GM10248 (cell line): ENCODE measurements at regions not wholly inside any gene's neighbourhood (a gene's known extent, or its start where the extent isn't known, plus 50 kb on each side); places are given as distances from the start of the nearest gene placed in this dataset.

Experiments
- CTCF ChIA-PET: fragments of 300-600 bp; sonication (Branson Sonifier 250); formaldehyde crosslinking; extraction: SDS; loops from one replicate; lab custom pipeline; 2021; ENCODE audit warnings: antibody characterized with exemption; lab: Yijun Ruan, JAX
- POLR2A ChIA-PET: fragments of 350-650 bp; sonication (Branson Sonifier 250); formaldehyde crosslinking; extraction: SDS; loops from one replicate; lab custom pipeline; 2020; ENCODE audit warnings: antibody characterized with exemption; lab: Yijun Ruan, JAX
- DNase-seq: peaks from one replicate; pipeline ENCODE4 v3.0.0; 2012; ENCODE audit errors: extremely low spot score
- TF ChIP-seq, protein P1 (sequence below): IDR thresholded peaks from 2 replicates; pipeline ENCODE4 v1.5.1; 2012; ENCODE audit warnings: mild to moderate bottlenecking, low read depth; ENCODE audit errors: extremely low read depth, missing control alignments, control extremely low read depth

DNA sequence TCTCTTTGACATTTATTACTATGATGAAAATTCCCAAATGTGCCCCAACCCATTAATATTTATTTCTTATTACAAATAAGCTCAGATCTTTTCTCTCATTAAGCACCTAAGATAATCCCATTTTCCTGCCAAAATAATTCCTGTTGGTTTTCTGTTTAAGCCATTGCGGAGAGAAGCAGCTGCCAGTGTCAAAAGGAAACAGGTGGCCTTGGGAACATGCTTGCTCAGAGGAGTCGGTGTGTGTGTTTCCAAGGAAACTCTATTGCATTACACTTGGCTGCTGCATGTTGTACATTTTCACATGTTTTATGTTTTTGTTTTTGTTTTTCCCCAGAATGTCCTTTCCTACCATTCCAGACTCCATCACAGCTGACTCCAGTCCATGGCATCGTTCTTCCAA, 56.4 kb downstream of the CD24 start:
- ChIA-PET CTCF (no interaction called here), POLR2A (no interaction called here)
- TF ChIP-seq, protein P1, sequence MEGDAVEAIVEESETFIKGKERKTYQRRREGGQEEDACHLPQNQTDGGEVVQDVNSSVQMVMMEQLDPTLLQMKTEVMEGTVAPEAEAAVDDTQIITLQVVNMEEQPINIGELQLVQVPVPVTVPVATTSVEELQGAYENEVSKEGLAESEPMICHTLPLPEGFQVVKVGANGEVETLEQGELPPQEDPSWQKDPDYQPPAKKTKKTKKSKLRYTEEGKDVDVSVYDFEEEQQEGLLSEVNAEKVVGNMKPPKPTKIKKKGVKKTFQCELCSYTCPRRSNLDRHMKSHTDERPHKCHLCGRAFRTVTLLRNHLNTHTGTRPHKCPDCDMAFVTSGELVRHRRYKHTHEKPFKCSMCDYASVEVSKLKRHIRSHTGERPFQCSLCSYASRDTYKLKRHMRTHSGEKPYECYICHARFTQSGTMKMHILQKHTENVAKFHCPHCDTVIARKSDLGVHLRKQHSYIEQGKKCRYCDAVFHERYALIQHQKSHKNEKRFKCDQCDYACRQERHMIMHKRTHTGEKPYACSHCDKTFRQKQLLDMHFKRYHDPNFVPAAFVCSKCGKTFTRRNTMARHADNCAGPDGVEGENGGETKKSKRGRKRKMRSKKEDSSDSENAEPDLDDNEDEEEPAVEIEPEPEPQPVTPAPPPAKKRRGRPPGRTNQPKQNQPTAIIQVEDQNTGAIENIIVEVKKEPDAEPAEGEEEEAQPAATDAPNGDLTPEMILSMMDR, result no peak
- DNase-seq, result no peak

DNA sequence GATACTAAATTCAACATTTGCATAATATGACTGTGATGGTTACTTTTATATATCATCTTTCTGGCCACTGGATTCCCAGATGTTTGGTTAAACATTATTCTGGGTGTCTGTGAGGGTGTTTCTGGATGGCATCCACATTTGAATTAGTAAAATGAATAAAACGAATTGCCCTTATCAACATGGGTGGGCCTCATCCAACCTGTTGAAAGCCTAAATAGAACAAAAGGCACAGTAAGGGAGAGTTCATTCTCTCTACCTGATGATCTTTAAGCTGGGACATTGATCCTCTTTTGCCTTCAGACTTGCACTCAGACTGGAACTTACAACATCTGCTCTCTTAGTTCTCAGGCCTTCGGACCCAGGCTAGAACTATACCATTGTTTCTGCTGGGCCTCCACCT, 57.6 kb downstream of the CD24 start:
- POLR2A ChIA-PET, result no interaction called here
- TF ChIP-seq, protein P1, result no peak
- CTCF ChIA-PET, result no interaction called here

DNA sequence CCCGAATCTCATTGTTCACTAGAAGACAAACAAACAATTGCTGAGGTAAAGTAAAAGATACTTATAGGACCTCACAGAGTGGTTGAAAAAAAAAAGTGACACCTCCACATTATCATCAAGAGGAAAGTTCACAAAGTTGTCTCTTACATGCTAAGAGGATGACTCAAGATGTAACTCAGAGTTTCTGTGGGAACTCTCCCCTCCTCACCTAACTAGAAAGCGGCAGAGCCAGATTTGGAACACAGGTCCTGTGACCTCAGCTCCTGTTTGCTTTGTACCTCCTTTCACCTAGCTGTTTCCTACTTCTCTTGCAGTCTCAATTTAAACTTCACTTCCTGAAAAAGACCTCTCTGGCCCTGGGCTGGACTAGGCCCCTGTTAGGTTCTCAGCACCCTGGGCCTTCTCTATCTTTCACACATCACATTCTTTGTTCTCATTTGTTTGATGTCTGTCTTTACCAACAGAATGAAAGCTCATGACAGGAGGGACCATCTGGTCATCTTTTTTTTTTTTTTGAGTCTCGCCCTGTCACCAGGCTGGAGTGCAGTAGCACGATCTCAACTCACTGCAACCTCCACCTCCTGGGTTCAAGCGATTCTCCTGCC, 60.8 kb downstream of the CD24 start:
- ChIA-PET POLR2A (no interaction called here), CTCF (no interaction called here)
- TF ChIP-seq, protein P1, result no peak
- DNase-seq, result peak; percentile 55

More for the DNA sequence above, 57.6 kb downstream of the CD24 start:
- DNase-seq, result no peak

DNA sequence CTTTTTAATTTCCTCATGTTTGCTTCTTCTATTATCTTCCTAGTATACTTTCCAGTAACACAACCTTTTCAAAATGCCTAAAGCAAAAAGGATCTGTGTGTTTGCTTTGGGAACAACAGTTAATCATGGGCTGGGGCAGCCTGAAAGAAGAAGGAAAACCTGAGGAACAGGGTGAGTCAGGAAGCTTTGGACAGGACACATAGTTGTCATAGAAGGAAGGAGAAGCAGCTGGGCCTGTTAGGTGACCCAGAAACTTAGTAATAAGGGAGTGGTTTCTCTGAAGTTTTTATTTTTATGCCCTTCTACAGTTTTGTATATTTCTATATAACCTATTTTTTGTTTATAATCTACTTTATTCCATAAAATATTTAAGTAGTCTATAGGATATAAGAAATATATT, 61.4 kb downstream of the CD24 start:
- DNase-seq, result no peak
- TF ChIP-seq, protein P1, result no peak
- CTCF ChIA-PET, result no interaction called here
- POLR2A ChIA-PET, result no interaction called here

DNA sequence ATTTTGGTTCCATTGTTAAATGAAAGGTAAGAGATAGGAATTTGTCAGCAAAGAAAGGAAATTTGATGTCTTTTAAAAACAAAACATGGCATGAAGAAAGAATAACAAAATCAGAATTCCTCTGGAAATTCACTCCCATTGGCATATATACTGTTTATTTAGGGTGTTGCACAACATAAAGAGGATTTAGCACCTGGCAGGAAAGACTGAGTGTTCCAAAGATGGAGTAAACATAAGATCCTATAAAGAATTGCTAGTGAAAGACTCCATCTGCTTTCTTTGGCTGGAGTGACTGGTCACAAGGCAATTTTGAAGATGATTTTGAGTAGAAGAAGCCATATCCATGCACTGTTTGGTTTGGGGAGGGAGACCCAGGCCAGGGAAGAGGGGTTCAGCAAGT, 62.4 kb downstream of the CD24 start:
- ChIA-PET CTCF (no interaction called here), POLR2A (no interaction called here)
- TF ChIP-seq, protein P1, result no peak
- DNase-seq, result no peak

DNA sequence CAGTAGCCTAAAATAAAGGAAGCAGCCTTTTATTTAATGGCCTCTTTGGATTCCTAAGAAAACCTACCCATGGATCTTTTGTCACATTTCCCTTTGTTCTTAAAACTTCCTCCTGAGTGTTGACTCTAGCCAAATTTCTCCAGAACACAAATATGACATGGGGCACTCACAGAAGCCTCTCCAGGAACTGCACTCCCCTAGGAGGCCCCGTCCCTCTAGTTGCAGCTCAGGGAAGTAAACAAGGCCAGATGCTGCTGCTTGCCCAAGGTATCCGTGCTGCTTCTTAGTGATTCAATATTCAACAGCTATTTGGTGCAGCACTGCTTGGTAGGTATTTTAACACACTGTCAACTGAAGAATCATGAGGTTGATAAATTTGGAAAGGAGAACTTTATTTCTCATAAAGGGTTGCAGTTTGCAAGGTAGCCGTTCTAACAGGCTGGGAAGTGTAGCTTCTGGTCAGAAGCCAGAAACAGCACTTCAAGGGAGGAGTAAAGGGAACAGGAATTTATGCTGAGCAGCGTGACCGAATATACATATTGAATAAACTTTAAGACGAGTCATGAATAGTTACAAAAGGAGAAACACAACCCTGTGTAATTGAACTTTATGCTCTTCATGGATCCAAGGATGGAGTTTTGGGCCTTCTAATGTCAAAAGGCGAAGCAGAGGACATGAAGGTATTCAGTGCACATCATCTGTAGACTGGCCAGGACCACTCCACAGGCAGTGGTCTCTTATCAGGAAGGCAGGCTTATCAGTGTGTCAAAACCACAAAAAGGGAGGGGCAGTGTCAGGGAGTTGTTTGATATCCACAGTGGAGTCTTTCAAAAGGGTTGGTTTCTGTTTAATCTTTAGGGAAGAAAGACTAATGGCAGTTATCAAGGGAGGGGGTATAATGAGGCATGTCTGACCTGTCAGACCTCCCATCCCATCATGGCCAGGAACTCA, 63.3 kb downstream of the CD24 start:
- CTCF ChIA-PET, result no interaction called here
- DNase-seq, result no peak
- TF ChIP-seq, protein P1, result no peak
- POLR2A ChIA-PET, result no interaction called here
